HFFc6 (cell line): ENCODE measurements at regions not wholly inside any gene's neighbourhood (a gene's known extent, or its start where the extent isn't known, plus 50 kb on each side); places are given as distances from the start of the nearest gene placed in this dataset.

ENCODE experiments used
- DNase-seq: peaks from one replicate; pipeline ENCODE4 v3.0.0-alpha.2; 2018
- H3K27ac Mint-ChIP-seq: 2 replicates; pipeline ENCODE4 v1.8.0; 2020; ENCODE audit warnings: mild to moderate bottlenecking, mixed read lengths
- H3K27me3 Mint-ChIP-seq: 2 replicates; pipeline ENCODE4 v1.8.0; 2021; ENCODE audit warnings: mild to moderate bottlenecking, moderate library complexity, mixed read lengths; ENCODE audit not compliant: insufficient read depth
- H3K36me3 Mint-ChIP-seq: 2 replicates; pipeline ENCODE4 v1.8.0; 2021; ENCODE audit warnings: low read depth, mixed read lengths
- H3K4me1 Mint-ChIP-seq: 2 replicates; pipeline ENCODE4 v1.8.0; 2020; ENCODE audit warnings: low read depth, mixed read lengths
- H3K4me3 Mint-ChIP-seq: 2 replicates; pipeline ENCODE4 v1.8.0; 2020; ENCODE audit warnings: mild to moderate bottlenecking, moderate library complexity, mixed read lengths
- H3K9me3 Mint-ChIP-seq: 2 replicates; pipeline ENCODE4 v1.8.0; 2020; ENCODE audit warnings: mild to moderate bottlenecking, mixed read lengths
- TF ChIP-seq, protein P1 (sequence below): fragments of 200-600 bp; sonication (generic); IDR thresholded peaks from 2 replicates; pipeline ENCODE4 v1.5.0; 2021; ENCODE audit warnings: antibody characterized with exemption, mild to moderate bottlenecking

DNA sequence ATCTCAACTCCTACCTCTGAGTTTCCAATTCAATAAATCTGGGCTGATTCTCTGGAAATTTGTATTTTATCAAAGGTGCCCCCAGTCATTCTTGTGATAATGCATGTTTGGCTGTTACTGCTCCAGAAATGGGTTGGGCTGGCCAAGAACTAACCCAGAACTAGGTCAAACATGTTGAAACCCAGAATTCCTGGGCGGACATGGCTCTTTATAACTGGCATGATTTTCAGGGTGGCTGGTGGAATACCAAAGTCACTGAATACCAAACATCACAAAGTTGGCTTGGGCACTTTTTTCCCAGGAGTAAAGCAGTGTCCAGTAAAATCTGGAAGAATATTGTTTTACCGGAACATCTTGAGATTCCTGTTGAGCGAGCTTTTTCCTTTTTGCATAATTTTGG lies 89.4 kb upstream of the S1PR1 start:
- Mint-ChIP-seq H3K27ac (no peak overlapping the region), H3K27me3 (no peaks in the 10 kb centered on the region; the same call in 1 of the 2 replicates), H3K4me3 (no peak overlapping the region), H3K4me1 (peaks cover 35% of the 10 kb centered on the region), H3K36me3 (no peaks in the 10 kb centered on the region), H3K9me3 (no peaks in the 10 kb centered on the region)
- TF ChIP-seq, protein P1, sequence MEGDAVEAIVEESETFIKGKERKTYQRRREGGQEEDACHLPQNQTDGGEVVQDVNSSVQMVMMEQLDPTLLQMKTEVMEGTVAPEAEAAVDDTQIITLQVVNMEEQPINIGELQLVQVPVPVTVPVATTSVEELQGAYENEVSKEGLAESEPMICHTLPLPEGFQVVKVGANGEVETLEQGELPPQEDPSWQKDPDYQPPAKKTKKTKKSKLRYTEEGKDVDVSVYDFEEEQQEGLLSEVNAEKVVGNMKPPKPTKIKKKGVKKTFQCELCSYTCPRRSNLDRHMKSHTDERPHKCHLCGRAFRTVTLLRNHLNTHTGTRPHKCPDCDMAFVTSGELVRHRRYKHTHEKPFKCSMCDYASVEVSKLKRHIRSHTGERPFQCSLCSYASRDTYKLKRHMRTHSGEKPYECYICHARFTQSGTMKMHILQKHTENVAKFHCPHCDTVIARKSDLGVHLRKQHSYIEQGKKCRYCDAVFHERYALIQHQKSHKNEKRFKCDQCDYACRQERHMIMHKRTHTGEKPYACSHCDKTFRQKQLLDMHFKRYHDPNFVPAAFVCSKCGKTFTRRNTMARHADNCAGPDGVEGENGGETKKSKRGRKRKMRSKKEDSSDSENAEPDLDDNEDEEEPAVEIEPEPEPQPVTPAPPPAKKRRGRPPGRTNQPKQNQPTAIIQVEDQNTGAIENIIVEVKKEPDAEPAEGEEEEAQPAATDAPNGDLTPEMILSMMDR: no peak
- DNase-seq: no peak

DNA sequence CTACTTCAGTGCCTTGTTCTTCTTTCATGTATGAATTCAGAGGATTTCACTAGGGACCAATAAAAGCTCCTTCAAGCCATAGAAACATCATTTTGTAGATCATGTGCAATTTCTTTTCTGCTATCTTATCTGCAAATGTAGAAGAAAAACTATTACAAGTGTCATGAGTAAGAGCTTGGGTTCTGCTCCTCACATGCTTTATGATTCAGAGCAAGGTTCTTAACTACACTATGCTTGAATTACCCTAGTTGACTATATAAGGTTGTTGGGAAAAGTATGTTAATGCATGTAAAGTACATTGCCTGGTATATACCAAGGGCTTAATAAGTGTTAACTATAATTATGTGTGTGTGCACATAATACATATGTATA lies 91.4 kb upstream of the S1PR1 start:
- Mint-ChIP-seq H3K27me3 (no peaks in the 10 kb centered on the region; the same call in 1 of the 2 replicates), H3K4me1 (peaks cover 26% of the 10 kb centered on the region), H3K27ac (no peak overlapping the region), H3K9me3 (no peaks in the 10 kb centered on the region), H3K4me3 (no peak overlapping the region), H3K36me3 (no peaks in the 10 kb centered on the region)
- peak; percentile 11 for DNase-seq
- TF ChIP-seq, protein P1: no peak

DNA sequence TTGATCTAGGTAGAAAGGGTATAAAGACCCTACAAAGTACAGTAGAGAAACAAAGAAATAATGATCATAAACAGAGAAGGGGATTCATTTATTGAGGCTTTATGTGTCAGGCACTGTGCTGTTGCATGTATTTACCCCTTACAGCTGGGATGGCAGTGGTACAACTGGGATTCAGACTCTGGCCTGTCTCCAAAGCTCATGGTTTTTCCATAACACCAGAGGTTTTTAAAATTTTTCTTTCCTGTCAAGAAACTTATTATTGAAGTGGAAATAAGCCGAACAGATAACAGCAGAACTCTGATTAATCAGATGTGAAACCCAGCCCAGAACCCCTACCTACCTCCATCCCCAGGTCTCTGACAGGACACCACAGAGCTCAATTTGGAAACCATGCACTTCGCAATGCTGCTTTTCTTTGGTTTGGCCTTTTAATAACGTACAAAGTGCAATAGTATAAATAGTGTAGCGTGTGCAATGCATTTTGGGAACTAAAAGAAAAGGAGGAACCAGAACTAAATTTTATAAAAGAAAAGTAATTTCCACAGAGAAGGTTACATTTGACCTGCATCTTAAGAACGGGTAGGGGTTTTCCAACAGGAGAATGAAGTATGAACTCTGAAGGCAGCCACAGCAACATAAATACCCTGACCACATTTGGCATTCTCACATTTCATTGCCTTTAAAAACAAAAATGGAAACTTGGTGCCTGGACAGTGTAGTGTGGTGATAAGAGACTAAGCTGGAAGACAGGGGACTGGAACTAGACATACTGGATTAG lies 92.0 kb upstream of the S1PR1 start:
- TF ChIP-seq, protein P1: no peak
- no peak for DNase-seq
- Mint-ChIP-seq H3K27me3 (no peaks in the 10 kb centered on the region; the same call in 1 of the 2 replicates), H3K36me3 (no peaks in the 10 kb centered on the region), H3K4me1 (peaks cover 26% of the 10 kb centered on the region), H3K4me3 (no peak overlapping the region), H3K9me3 (no peaks in the 10 kb centered on the region), H3K27ac (no peak overlapping the region)

DNA sequence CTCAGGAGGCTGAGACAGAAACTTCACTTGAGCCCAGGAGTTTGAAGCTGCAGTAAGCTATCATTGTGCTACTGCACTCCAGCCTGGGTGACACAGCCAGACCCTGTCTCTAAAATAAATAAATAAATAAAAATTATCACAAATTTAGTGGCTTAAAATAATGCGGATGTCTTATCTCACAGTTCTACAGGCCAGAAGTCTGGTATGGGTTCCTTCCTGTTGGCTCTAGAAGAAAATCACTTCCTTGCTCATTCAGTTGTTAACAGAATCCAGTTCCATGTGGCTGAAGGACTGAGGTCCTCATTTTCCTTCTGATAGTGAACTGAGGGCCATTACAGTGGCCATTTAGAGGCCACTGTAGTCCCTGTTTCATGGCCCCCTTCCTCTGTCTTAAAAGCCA lies 94.6 kb upstream of the S1PR1 start:
- H3K4me1 Mint-ChIP-seq: peaks cover 25% of the 10 kb centered on the region
- no peak overlapping the region for H3K27ac Mint-ChIP-seq
- H3K36me3 Mint-ChIP-seq: no peaks in the 10 kb centered on the region
- no peaks in the 10 kb centered on the region for H3K9me3 Mint-ChIP-seq
- no peak overlapping the region for H3K4me3 Mint-ChIP-seq
- H3K27me3 Mint-ChIP-seq: no peaks in the 10 kb centered on the region; the same call in 1 of the 2 replicates
- TF ChIP-seq, protein P1: no peak
- DNase-seq: no peak

DNA sequence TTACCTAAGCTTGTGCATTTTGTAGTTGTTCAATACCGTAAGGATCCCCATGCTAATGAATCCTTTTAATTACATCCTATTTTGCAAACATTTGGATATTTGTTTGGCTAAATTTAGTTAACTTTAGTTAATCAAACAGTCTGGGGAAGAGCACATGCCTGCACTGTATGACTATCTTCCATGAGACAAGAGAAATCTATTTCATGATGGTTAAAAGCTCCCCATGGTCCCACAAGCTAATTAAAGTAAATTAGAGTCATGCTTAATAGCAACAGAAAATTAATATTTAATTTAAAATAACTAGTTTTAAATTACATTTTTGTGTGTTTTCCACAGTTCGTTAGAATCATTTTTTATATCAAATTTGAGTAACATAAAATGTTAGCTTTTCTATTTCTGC lies 95.4 kb upstream of the S1PR1 start:
- Mint-ChIP-seq H3K4me1 (peaks cover 34% of the 10 kb centered on the region), H3K27ac (no peak overlapping the region), H3K36me3 (no peaks in the 10 kb centered on the region), H3K27me3 (no peaks in the 10 kb centered on the region; the same call in 1 of the 2 replicates), H3K9me3 (no peaks in the 10 kb centered on the region), H3K4me3 (no peak overlapping the region)
- TF ChIP-seq, protein P1: no peak
- no peak for DNase-seq
